ENCODE measurements at regions not wholly inside any gene's neighbourhood (a gene's known extent, or its start where the extent isn't known, plus 50 kb on each side); places are given as distances from the start of the nearest gene placed in this dataset.
A peak's percentile ranks its signal among the peaks of the same experiment; 100 is the strongest.

DNA sequence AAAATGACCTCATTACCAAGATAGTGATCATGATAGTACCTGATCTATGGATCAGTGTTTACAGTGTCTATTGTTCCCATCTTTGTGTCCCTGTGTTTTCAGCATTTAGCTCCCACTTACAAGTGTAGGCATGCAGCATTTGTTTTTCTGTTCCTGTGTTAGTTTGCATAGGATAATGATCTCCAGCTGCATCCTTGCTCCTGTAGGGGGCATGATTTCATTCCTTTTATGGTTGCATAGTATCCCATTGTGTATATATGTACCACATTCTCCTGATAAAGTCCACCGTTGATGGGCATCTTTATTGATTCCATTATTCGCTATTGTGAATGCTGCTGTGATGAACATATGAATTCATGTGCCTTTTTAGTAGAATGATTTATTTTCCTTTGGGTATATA, 215.4 kb upstream of the NAV3 start:
- in situ Hi-C loops (cut with MboI; ENCODE audit: low pct_unique_long_range_greater_than_20kb, low sequenced_read_pairs, unreplicated experiment) = no loop called here
- TF ChIP-seq, protein P1, sequence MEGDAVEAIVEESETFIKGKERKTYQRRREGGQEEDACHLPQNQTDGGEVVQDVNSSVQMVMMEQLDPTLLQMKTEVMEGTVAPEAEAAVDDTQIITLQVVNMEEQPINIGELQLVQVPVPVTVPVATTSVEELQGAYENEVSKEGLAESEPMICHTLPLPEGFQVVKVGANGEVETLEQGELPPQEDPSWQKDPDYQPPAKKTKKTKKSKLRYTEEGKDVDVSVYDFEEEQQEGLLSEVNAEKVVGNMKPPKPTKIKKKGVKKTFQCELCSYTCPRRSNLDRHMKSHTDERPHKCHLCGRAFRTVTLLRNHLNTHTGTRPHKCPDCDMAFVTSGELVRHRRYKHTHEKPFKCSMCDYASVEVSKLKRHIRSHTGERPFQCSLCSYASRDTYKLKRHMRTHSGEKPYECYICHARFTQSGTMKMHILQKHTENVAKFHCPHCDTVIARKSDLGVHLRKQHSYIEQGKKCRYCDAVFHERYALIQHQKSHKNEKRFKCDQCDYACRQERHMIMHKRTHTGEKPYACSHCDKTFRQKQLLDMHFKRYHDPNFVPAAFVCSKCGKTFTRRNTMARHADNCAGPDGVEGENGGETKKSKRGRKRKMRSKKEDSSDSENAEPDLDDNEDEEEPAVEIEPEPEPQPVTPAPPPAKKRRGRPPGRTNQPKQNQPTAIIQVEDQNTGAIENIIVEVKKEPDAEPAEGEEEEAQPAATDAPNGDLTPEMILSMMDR (IDR thresholded peaks at IDR 0.05; ENCODE audit: extremely low read depth, insufficient read depth, missing control alignments) = peak; percentile 15
- DNase-seq (ENCODE audit: low spot score) = no peak

DNA sequence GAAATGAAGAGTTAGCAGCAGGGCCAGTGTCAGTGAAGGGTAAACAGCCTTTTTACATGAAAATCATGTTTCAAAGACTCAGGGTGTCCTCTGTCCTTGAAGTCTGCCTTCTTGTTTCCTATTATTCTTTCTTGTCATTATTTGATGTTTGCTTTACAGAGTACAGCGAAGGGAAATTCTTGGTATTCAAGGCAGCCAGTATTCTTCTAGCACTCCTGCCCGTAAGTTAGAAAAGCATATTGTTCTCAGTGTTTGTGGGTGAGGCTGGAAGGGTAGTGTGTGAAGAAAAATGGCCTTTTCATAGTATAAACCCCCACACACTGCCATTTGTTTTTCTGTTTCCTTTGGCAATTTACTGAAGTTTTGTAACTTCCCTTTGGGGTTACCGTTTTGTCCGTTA, 217.3 kb upstream of the NAV3 start:
- TF ChIP-seq, protein P1 (IDR thresholded peaks at IDR 0.05; ENCODE audit: extremely low read depth, insufficient read depth, missing control alignments) = no peak
- no peak for DNase-seq (ENCODE audit: low spot score)
- in situ Hi-C loops (cut with MboI; ENCODE audit: low pct_unique_long_range_greater_than_20kb, low sequenced_read_pairs, unreplicated experiment) = no loop called here

DNA sequence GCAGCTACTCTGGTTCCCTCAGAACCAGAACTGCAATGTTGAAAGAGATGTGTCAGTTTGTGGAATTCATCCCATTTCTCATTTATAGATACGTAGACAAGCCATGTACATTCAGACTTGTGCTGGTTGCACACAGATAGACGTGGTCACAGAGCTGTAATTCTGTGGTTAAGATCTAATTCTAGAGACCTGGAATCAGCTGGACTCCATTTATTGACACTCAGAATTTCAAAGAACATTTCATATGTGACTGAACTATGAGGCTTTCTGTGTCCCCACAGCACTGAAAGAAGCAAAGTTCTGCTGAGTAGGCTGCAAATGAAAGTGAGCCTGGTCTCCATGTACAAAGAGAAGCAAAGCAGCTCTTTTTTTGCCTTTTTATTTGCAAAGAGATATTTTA, 220.2 kb upstream of the NAV3 start:
- in situ Hi-C loops (cut with MboI; ENCODE audit: low pct_unique_long_range_greater_than_20kb, low sequenced_read_pairs, unreplicated experiment) = no loop called here
- TF ChIP-seq, protein P1 (IDR thresholded peaks at IDR 0.05; ENCODE audit: extremely low read depth, insufficient read depth, missing control alignments) = no peak
- DNase-seq (ENCODE audit: low spot score) = no peak

DNA sequence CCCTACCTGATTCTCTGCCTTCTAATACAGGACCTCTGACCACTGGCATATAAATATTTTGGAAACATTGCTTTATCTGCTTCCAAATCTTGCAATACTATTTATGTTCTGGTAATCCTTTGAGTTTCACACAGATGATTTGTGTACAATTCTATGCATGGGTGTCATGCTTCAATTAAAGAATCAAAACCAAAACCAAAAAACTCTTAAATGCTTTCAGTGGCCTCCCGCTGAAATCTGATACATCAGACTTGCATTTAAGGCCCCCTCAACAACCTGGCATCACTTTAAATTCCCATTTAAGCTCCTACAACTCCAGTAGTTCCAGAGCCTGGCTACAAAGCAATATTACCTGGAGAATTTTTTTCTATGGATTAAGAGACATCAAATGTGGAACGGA, 221.7 kb upstream of the NAV3 start:
- in situ Hi-C loops (cut with MboI; ENCODE audit: low pct_unique_long_range_greater_than_20kb, low sequenced_read_pairs, unreplicated experiment) = no loop called here
- no peak for DNase-seq (ENCODE audit: low spot score)
- TF ChIP-seq, protein P1 (IDR thresholded peaks at IDR 0.05; ENCODE audit: extremely low read depth, insufficient read depth, missing control alignments) = no peak

DNA sequence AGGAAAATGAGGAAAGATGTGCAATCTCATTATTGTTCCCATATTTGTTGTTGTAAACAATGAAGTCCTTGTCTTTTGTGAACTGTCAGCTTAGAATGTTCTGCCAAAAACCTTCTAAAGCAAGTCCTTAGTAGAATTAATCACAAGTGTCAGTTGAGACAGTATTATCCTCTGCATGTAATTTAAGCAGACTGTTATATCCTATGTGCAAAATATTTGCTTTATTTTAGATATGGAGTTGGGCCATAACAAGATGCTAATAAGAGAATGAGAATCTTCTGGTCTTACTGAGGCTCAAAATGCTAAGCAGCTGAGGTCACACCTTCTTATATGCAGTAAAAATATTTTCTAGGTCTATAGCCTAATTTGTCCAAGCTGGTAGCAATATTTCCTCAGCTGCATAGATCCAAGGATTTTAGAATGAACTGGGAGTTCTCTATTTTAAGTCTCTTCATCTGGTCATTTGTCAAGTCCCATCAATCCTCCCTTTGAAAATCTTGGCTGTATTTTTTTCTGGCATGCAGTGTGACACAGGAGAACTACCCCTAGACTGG, 222.3 kb upstream of the NAV3 start:
- TF ChIP-seq, protein P1 (IDR thresholded peaks at IDR 0.05; ENCODE audit: extremely low read depth, insufficient read depth, missing control alignments) = no peak
- no peak for DNase-seq (ENCODE audit: low spot score)
- in situ Hi-C loops (cut with MboI; ENCODE audit: low pct_unique_long_range_greater_than_20kb, low sequenced_read_pairs, unreplicated experiment) = no loop called here

DNA sequence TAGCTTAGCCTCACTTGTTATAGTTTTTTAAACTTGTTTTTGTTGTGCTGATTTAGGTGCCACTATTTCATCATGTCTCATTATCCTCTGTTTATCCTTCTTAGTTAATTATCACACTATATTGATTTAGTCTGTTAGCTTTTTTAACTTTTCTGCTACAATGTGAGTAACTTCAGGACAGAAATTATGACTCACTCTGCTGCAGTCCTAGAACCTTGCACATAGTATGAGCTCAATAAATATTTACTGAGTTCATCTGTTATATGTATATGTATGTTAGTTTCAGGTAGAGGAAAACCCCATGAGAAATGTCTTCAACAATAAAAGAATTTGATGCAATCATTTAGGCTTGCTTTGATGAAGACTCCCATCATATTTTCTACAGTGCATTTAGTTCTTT, 224.3 kb upstream of the NAV3 start:
- no peak for DNase-seq (ENCODE audit: low spot score)
- in situ Hi-C loops (cut with MboI; ENCODE audit: low pct_unique_long_range_greater_than_20kb, low sequenced_read_pairs, unreplicated experiment) = no loop called here
- TF ChIP-seq, protein P1 (IDR thresholded peaks at IDR 0.05; ENCODE audit: extremely low read depth, insufficient read depth, missing control alignments) = no peak

DNA sequence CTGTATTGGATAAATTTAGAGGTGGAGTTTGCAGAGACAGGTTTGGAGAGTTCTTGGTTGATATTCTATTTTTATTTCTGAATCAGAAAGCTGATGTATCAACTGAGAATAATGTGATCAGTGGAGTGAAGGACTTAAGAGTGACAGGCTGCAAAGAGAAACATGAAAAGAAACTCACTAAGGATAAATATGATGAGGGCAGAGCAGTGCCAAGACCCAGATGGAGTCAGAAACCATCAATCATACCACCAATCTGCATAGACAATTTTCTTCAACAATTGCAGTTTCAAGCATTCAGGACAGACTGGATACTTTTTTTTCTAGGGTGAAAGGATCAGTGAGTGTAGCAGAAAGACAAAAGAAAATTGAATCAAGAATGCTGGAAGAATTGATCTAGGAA, 226.7 kb upstream of the NAV3 start:
- TF ChIP-seq, protein P1 (IDR thresholded peaks at IDR 0.05; ENCODE audit: extremely low read depth, insufficient read depth, missing control alignments) = no peak
- DNase-seq (ENCODE audit: low spot score) = no peak
- in situ Hi-C loops (cut with MboI; ENCODE audit: low pct_unique_long_range_greater_than_20kb, low sequenced_read_pairs, unreplicated experiment) = no loop called here
